SU-DHL-6 (cell line): ENCODE measurements at regions not wholly inside any gene's neighbourhood (a gene's known extent, or its start where the extent isn't known, plus 50 kb on each side); places are given as distances from the start of the nearest gene placed in this dataset.
"Not testable (repeated sequence)": the region's sequence is repeated elsewhere in the genome, so short reads cannot be mapped to it uniquely, and the experiment has no call there.

Source experiments
- H2AFZ ChIP-seq: fragments of 200-600 bp; sonication (generic); 2 replicates; pipeline ENCODE4 v1.6.1; 2014; ENCODE audit warnings: low read depth, mild to moderate bottlenecking, moderate library complexity, mixed read lengths, antibody characterized with exemption, low read length; ENCODE audit not compliant: severe bottlenecking
- H3F3A ChIP-seq: fragments of 200-600 bp; shearing (Covaris generic); 2 replicates; pipeline ENCODE4 v1.6.0; 2016; ENCODE audit warnings: antibody characterized with exemption, mild to moderate bottlenecking; ENCODE audit not compliant: insufficient read depth
- H3K27ac ChIP-seq: fragments of 200-600 bp; sonication (generic); 2 replicates; pipeline ENCODE4 v1.5.1; 2016; ENCODE audit warnings: low read depth, mild to moderate bottlenecking, low read length, moderate library complexity, mixed read lengths
- H3K27me3 ChIP-seq: fragments of 200-600 bp; sonication (generic), shearing (Covaris generic); 2 replicates; pipeline ENCODE4 v1.6.0; 2014; ENCODE audit warnings: mild to moderate bottlenecking, low read length
- H3K36me3 ChIP-seq: fragments of 200-600 bp; sonication (generic); 2 replicates; pipeline ENCODE4 v1.6.1; 2014; ENCODE audit warnings: mild to moderate bottlenecking, low read length, mixed read lengths
- H3K4me2 ChIP-seq: fragments of 300-600, 200-600 bp; shearing (Covaris generic), sonication (generic); 2 replicates; pipeline ENCODE4 v1.6.0; 2014; ENCODE audit warnings: low read length, low read depth, mild to moderate bottlenecking; ENCODE audit not compliant: poor library complexity, severe bottlenecking
- H3K4me3 ChIP-seq: fragments of 200-600 bp; sonication (generic); 2 replicates; pipeline ENCODE4 v1.5.1; 2014; ENCODE audit warnings: antibody characterized with exemption, low read length, mild to moderate bottlenecking, mixed read lengths; ENCODE audit not compliant: insufficient read depth, poor library complexity, severe bottlenecking
- H3K79me2 ChIP-seq: fragments of 200-600 bp; sonication (generic); 2 replicates; pipeline ENCODE4 v1.6.1; 2014; ENCODE audit warnings: mild to moderate bottlenecking, low read length, moderate library complexity; ENCODE audit not compliant: insufficient read depth
- H3K9ac ChIP-seq: fragments of 200-600 bp; sonication (generic); 2 replicates; pipeline ENCODE4 v1.7.0; 2014; ENCODE audit warnings: mild to moderate bottlenecking, low read length
- H3K9me2 ChIP-seq: fragments of 200-600 bp; sonication (generic); replicated peaks from 2 replicates; pipeline ENCODE4 v1.6.1; 2014; ENCODE audit warnings: low read length; ENCODE audit not compliant: insufficient read depth
- H3K9me3 ChIP-seq: fragments of 200-600 bp; sonication (generic); 2 replicates; pipeline ENCODE4 v1.6.1; 2014; ENCODE audit warnings: low read length, mixed read lengths; ENCODE audit not compliant: insufficient read depth
- H4K20me1 ChIP-seq: fragments of 200-600 bp; sonication (generic); 2 replicates; pipeline ENCODE4 v1.6.1; 2014; ENCODE audit warnings: low read depth, mild to moderate bottlenecking, antibody characterized with exemption, low read length, moderate library complexity, mixed read lengths
- CTCF ChIP-seq: fragments of 200-600 bp; sonication (generic); IDR thresholded peaks from one replicate; pipeline ENCODE4 v1.5.1; 2017; ENCODE audit warnings: antibody characterized with exemption, mild to moderate bottlenecking, low read length, moderate library complexity; ENCODE audit not compliant: insufficient read depth, poor library complexity, severe bottlenecking

GRCh38 chr20:29031262-29031982, 2226.0 kb upstream of the DEFB115 start:
- H2AFZ ChIP-seq, H3K27me3 ChIP-seq, H3K9me2 ChIP-seq, H4K20me1 ChIP-seq, H3K4me2 ChIP-seq, H3K36me3 ChIP-seq, H3K4me3 ChIP-seq, H3K9me3 ChIP-seq, H3K79me2 ChIP-seq, H3F3A ChIP-seq, H3K27ac ChIP-seq, H3K9ac ChIP-seq: not testable (repeated sequence)

GRCh38 chr20:29044239-29044638, 2213.2 kb upstream of the DEFB115 start:
- not testable (repeated sequence) for H3K27ac ChIP-seq, H4K20me1 ChIP-seq, H3K9me3 ChIP-seq, H3K9ac ChIP-seq, H2AFZ ChIP-seq, H3K4me3 ChIP-seq, H3K27me3 ChIP-seq, H3K79me2 ChIP-seq, H3K4me2 ChIP-seq, H3K9me2 ChIP-seq, H3F3A ChIP-seq, H3K36me3 ChIP-seq

GRCh38 chr20:29050008-29050606, 2207.4 kb upstream of the DEFB115 start:
- H3K4me2 ChIP-seq, H3K4me3 ChIP-seq, H3K27ac ChIP-seq, H3K36me3 ChIP-seq, H3K9me3 ChIP-seq, H3K79me2 ChIP-seq, H3F3A ChIP-seq, H3K27me3 ChIP-seq, H2AFZ ChIP-seq, H4K20me1 ChIP-seq, H3K9ac ChIP-seq, H3K9me2 ChIP-seq: not testable (repeated sequence)

- not testable (repeated sequence) for H3K9me3 ChIP-seq, H4K20me1 ChIP-seq, H3K9ac ChIP-seq, H2AFZ ChIP-seq, H3K9me2 ChIP-seq, H3K4me2 ChIP-seq, H3F3A ChIP-seq, H3K4me3 ChIP-seq, H3K27ac ChIP-seq, H3K79me2 ChIP-seq, H3K36me3 ChIP-seq, H3K27me3 ChIP-seq
- peak; percentile 57 for TF ChIP-seq CTCF
Measured at GRCh38 chr20:29057866-29058484, 2199.5 kb upstream of the DEFB115 start.

- H2AFZ ChIP-seq, H3K79me2 ChIP-seq, H3K4me3 ChIP-seq, H3K9me3 ChIP-seq, H3F3A ChIP-seq, H3K9me2 ChIP-seq, H3K9ac ChIP-seq, H3K27me3 ChIP-seq, H4K20me1 ChIP-seq, H3K4me2 ChIP-seq, H3K36me3 ChIP-seq, H3K27ac ChIP-seq: not testable (repeated sequence)
Measured at GRCh38 chr20:29062451-29062850, 2195.0 kb upstream of the DEFB115 start.

GRCh38 chr20:29066341-29066740, 2191.1 kb upstream of the DEFB115 start:
- H3K36me3 ChIP-seq, H3K9ac ChIP-seq, H3K27ac ChIP-seq, H3K9me3 ChIP-seq, H3F3A ChIP-seq, H3K4me2 ChIP-seq, H3K27me3 ChIP-seq, H4K20me1 ChIP-seq, H3K4me3 ChIP-seq, H3K79me2 ChIP-seq, H3K9me2 ChIP-seq, H2AFZ ChIP-seq: not testable (repeated sequence)

GRCh38 chr20:29073640-29074039, 2183.8 kb upstream of the DEFB115 start:
- H2AFZ ChIP-seq, H3K27me3 ChIP-seq, H3F3A ChIP-seq, H4K20me1 ChIP-seq, H3K9me3 ChIP-seq, H3K4me3 ChIP-seq, H3K9me2 ChIP-seq, H3K27ac ChIP-seq, H3K4me2 ChIP-seq, H3K36me3 ChIP-seq, H3K79me2 ChIP-seq, H3K9ac ChIP-seq: not testable (repeated sequence)
